ENCODE measurements at regions not wholly inside any gene's neighbourhood (a gene's known extent, or its start where the extent isn't known, plus 50 kb on each side); places are given as distances from the start of the nearest gene placed in this dataset.
"Not testable (repeated sequence)": the region's sequence is repeated elsewhere in the genome, so short reads cannot be mapped to it uniquely, and the experiment has no call there.

GRCh38 chr7:86058649-86059048 lies 585.1 kb upstream of the GRM3 start:
- in situ Hi-C loops (cut with HindIII; ENCODE audit: low sequenced_read_pairs) = no loop called here
- H3K4me3 ChIP-seq (ENCODE audit: low read depth, low read length) = no peak overlapping the region
- DNase-seq (ENCODE audit: low read depth) = no peak
- no peak for TF ChIP-seq CTCF (IDR thresholded peaks at IDR 0.05; ENCODE audit: low read depth, low read length, missing control alignments)

DNA sequence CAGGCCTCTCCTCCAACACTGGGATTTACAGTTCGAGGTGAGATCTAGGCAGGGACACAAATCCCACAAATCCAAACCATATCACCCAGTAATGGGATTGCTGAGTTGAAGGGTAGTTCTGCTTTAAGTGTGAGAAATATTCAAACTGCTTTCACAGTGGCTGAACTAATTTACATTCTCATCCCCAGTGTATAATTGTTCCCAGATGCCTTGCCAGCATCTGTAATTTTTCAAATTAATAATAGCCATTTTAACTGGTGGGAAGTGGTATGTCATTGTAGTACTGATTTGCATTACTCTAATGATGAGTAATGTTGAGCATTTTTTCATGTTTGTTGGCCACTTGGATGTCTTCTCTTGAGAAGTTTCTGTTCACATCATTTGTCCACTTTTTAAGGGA lies 592.8 kb upstream of the GRM3 start:
- DNase-seq (ENCODE audit: low read depth) = no peak
- H3K4me3 ChIP-seq (ENCODE audit: low read depth, low read length) = no peak overlapping the region
- no peak for TF ChIP-seq CTCF (IDR thresholded peaks at IDR 0.05; ENCODE audit: low read depth, low read length, missing control alignments)
- in situ Hi-C loops (cut with HindIII; ENCODE audit: low sequenced_read_pairs) = no loop called here

- no peak overlapping the region for H3K4me3 ChIP-seq (ENCODE audit: low read depth, low read length)
- TF ChIP-seq CTCF (IDR thresholded peaks at IDR 0.05; ENCODE audit: low read depth, low read length, missing control alignments) = no peak
- no peak for DNase-seq (ENCODE audit: low read depth)
- in situ Hi-C loops (cut with HindIII; ENCODE audit: low sequenced_read_pairs) = no loop called here
Measured at GRCh38 chr7:86049910-86050309, 593.8 kb upstream of the GRM3 start.

- DNase-seq (ENCODE audit: low read depth); H3K4me3 ChIP-seq (ENCODE audit: low read depth, low read length); in situ Hi-C loops (cut with HindIII; ENCODE audit: low sequenced_read_pairs): not testable (repeated sequence)
Measured at GRCh38 chr7:86045197-86045596, 598.5 kb upstream of the GRM3 start.

DNA sequence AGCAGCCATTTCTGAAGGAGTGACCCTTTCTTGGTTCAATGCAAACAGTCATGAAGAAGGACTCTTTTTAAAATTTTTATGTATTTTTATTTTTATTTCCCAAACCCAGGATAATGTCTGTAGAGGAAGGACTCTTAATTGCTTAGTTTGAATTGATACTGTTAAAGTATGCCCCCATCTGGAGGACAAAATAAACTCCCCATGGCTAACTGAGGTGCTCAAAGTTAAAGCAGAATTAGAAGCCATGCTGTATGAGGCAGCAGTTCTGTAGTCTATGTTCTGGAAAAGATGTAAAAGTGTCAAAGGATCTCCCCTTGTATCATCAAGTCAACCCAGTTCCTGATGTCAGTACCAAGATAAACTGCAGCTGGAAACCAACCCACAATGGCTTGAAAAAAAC lies 617.9 kb upstream of the GRM3 start:
- no peak overlapping the region for H3K4me3 ChIP-seq (ENCODE audit: low read depth, low read length)
- DNase-seq (ENCODE audit: low read depth) = no peak
- no peak for TF ChIP-seq CTCF (IDR thresholded peaks at IDR 0.05; ENCODE audit: low read depth, low read length, missing control alignments)
- in situ Hi-C loops (cut with HindIII; ENCODE audit: low sequenced_read_pairs) = no loop called here

GRCh38 chr7:86013662-86014061 lies 630.0 kb upstream of the GRM3 start:
- TF ChIP-seq CTCF (IDR thresholded peaks at IDR 0.05; ENCODE audit: low read depth, low read length, missing control alignments) = no peak
- in situ Hi-C loops (cut with HindIII; ENCODE audit: low sequenced_read_pairs) = no loop called here
- no peak for DNase-seq (ENCODE audit: low read depth)
- H3K4me3 ChIP-seq (ENCODE audit: low read depth, low read length) = no peak overlapping the region

GRCh38 chr7:86012971-86013370 lies 630.7 kb upstream of the GRM3 start:
- H3K4me3 ChIP-seq (ENCODE audit: low read depth, low read length) = no peak overlapping the region
- no peak for DNase-seq (ENCODE audit: low read depth)
- TF ChIP-seq CTCF (IDR thresholded peaks at IDR 0.05; ENCODE audit: low read depth, low read length, missing control alignments) = no peak
- in situ Hi-C loops (cut with HindIII; ENCODE audit: low sequenced_read_pairs) = no loop called here
